GM10266 (cell line): ENCODE measurements at regions not wholly inside any gene's neighbourhood (a gene's known extent, or its start where the extent isn't known, plus 50 kb on each side); places are given as distances from the start of the nearest gene placed in this dataset.
"Not testable (repeated sequence)": the region's sequence is repeated elsewhere in the genome, so short reads cannot be mapped to it uniquely, and the experiment has no call there.

Experiments used
- DNase-seq: peaks from one replicate; pipeline ENCODE4 v3.0.0; 2012; ENCODE audit errors: extremely low spot score
- TF ChIP-seq, protein P1 (sequence below): IDR thresholded peaks from 2 replicates; pipeline ENCODE4 v1.5.1; 2012; ENCODE audit warnings: mild to moderate bottlenecking, low read depth; ENCODE audit not compliant: control insufficient read depth, insufficient read depth; ENCODE audit errors: missing control alignments

DNA sequence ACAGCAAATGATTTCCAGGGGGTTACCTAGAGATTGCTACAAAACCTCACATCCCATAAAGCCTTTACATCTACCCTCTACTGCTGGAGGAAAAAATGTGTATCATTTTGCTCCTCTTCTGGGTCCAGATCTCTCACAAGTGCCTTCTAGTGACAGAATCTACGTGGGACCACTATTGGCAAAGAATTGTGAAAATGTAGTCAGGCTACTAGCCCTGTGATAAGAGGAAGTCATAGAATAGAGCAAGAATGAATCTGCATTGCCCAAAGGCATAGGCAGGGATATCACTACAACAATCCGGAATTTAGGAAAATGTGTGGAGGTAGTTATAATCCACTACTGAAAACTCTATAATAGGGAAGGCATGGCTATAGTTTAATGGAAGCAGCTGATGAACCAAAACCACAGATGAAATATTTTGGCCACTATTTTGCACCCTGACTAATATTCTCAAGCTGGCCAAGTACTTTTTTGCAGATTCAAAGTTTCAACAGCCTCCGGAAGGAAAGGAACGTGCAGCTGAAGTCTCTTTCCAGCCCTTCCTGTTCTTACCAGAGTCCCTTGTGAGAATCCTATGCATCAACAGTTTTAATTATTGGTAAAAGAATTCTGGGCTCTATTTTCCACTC, 176.8 kb downstream of the PHLDA1 start:
- DNase-seq: no peak
- TF ChIP-seq, protein P1, sequence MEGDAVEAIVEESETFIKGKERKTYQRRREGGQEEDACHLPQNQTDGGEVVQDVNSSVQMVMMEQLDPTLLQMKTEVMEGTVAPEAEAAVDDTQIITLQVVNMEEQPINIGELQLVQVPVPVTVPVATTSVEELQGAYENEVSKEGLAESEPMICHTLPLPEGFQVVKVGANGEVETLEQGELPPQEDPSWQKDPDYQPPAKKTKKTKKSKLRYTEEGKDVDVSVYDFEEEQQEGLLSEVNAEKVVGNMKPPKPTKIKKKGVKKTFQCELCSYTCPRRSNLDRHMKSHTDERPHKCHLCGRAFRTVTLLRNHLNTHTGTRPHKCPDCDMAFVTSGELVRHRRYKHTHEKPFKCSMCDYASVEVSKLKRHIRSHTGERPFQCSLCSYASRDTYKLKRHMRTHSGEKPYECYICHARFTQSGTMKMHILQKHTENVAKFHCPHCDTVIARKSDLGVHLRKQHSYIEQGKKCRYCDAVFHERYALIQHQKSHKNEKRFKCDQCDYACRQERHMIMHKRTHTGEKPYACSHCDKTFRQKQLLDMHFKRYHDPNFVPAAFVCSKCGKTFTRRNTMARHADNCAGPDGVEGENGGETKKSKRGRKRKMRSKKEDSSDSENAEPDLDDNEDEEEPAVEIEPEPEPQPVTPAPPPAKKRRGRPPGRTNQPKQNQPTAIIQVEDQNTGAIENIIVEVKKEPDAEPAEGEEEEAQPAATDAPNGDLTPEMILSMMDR: no peak

DNA sequence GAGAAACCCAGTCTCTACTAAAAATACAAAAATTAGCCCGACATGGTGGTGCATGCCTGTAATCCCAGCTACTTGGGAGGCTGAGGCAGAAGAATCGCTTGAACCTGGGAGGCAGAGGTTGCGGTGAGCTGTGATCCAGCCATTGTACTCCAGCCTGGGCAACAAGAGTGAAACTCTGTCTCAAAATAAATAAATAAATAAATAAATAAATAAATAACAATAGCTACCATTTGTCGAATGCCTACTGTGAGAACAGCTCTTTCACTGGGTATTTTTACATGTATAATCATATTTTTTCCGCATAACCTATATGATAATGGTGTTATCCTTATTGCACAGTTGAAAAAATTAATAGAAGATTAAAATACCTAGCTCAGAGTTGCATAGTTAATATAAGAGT, 177.4 kb downstream of the PHLDA1 start:
- not testable (repeated sequence) for DNase-seq

DNA sequence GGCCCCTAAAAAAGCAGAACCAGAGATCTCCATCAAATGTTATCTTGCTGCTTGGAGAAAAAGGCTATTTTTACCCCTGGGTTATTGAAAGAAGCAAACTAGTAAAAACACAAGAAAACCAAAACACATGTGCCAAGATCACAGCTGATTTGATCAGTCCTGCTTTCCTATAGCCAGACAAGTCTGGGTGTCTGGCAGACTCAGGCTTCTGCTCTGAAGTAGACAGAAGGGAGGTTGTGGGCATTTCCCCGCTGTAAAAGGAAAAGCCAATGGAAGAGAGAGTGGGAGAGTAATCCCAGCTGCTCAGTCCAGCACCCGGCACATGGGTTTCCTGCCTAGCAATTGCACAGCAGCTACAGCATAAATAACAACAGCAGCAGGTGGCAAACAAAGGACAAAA, 177.9 kb downstream of the PHLDA1 start:
- DNase-seq: no peak

DNA sequence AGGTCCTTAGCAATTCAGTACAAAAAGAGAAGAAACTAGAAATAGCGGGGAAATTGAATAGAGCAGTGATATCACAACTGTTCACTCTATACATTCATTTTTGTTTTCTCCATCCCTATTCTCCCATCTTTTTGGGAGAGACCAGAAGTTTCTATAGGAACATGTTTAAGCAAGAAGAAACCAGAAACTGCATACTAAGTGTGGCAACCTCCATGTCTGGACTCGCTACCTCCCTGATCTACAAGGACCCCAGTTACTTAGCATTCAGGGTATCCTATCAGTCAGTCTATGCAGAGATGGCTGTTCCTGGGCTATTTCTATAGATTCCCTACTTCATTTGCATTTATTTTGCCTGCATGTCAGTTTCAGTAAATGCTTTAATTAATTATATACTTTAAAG, 178.6 kb downstream of the PHLDA1 start:
- TF ChIP-seq, protein P1: no peak
- DNase-seq: no peak

More for the DNA sequence above, 177.9 kb downstream of the PHLDA1 start:
- TF ChIP-seq, protein P1: no peak

DNA sequence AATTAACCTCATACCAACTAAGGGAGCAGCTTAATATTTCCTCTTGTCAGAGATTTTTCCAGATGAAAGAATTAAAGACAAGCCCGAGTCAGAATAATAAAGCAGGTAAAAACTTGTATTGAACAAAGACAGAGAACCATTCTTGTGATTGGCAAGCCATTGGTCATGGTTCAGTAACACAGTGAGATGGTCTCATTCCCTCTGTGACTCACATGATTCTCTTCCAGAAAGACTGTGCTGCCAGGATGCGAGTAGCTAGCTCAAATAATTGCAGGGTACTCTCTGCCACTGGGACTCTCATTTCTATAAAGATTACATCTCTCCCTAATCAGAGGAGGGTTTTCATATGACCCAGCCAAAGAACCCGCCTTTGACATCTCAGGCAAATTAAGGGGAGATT, 179.4 kb downstream of the PHLDA1 start:
- DNase-seq: no peak
- TF ChIP-seq, protein P1: no peak

DNA sequence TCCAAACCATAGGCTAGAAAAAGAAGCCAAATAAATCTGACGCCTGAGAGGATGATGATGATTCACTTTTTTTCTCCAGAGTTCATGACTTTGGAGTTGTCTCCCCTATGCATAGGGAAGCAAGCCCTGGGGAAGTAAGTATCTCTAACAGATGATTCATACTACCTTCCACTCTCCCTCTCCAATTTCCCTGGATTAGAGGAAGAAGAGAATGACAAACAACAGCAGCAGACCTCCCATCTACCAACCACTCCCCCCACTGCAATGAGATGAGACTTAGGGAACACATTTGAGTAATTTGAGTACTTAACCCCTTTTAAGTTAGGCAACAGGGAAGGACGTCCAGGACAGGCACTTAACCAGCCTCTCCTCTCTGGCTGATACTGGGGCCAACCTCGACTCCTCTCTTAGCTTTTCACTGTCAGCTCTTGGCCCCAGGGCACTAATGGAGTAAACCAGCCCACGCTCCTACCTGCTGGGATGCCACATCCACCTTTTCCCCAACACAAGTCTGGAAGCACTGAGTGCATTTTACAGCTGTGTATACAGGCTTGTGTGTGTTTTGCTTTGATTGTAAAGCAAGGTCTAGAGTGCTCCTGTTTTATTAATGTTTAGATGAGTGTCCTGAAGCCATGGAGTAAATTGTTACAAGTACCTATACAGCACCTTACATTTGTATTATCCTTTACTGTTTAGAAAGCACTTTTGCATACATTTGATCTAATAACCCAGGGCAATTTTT, 180.7 kb downstream of the PHLDA1 start:
- TF ChIP-seq, protein P1: no peak
- DNase-seq: no peak

DNA sequence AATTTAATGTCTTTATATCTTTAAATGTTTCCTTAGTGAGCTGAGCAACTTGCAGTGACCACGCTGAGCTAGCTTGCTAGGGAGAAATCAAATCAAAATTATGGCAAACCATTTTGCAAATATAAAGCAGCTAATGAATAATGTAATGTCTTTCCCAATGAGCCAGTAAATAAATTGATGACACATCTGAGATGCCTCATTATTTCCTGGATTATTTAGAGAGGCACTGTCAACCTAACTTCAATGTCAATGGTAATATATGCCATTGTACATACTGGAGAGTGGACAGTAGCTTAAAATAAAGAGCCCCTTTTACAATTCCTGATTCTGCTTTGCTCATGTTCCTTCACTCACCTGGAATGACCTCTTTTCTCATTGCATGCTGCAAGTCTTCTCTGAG, 182.6 kb downstream of the PHLDA1 start:
- TF ChIP-seq, protein P1: no peak
- DNase-seq: no peak
